ENCODE measurements at regions not wholly inside any gene's neighbourhood (a gene's known extent, or its start where the extent isn't known, plus 50 kb on each side); places are given as distances from the start of the nearest gene placed in this dataset.

GRCh38 chr11:134670247-134670782, 258.3 kb upstream of the B3GAT1 start:
- intact Hi-C loops (cut with micrococcal nuclease), result no loop called here
- no peaks in the 10 kb centered on the region for H3K4me1 ChIP-seq
- no peak for TF ChIP-seq CTCF (IDR thresholded peaks at IDR 0.05; ENCODE audit: borderline replicate concordance)
- peaks cover 65% of the 10 kb centered on the region for H3K27me3 ChIP-seq (ENCODE audit: low read depth)
- no peaks in the 10 kb centered on the region for H3K36me3 ChIP-seq
- no peak overlapping the region for H3K4me3 ChIP-seq
- no peak for DNase-seq
- peaks cover 16% of the 10 kb centered on the region for H3K9me3 ChIP-seq (replicated peaks)
- no peak overlapping the region for H3K27ac ChIP-seq (replicated peaks)

GRCh38 chr11:134669796-134670195, 257.8 kb upstream of the B3GAT1 start:
- Histone ChIP-seq H3K4me3 (no peak overlapping the region), H3K27me3 (ENCODE audit: low read depth) (peaks cover 65% of the 10 kb centered on the region), H3K27ac (replicated peaks) (no peak overlapping the region), H3K9me3 (replicated peaks) (peaks cover 16% of the 10 kb centered on the region), H3K36me3 (no peaks in the 10 kb centered on the region), H3K4me1 (no peaks in the 10 kb centered on the region)
- TF ChIP-seq CTCF (IDR thresholded peaks at IDR 0.05; ENCODE audit: borderline replicate concordance), result no peak
- DNase-seq, result no peak
- intact Hi-C loops (cut with micrococcal nuclease), result no loop called here

- H3K27ac ChIP-seq (replicated peaks), result no peak overlapping the region
- no peaks in the 10 kb centered on the region for H3K36me3 ChIP-seq
- H3K9me3 ChIP-seq (replicated peaks), result peaks cover 9% of the 10 kb centered on the region
- no peak overlapping the region for H3K4me3 ChIP-seq
- H3K4me1 ChIP-seq, result no peaks in the 10 kb centered on the region
- DNase-seq, result no peak
- no peak for TF ChIP-seq CTCF (IDR thresholded peaks at IDR 0.05; ENCODE audit: borderline replicate concordance)
- intact Hi-C loops (cut with micrococcal nuclease), result no loop called here
- peaks cover 65% of the 10 kb centered on the region for H3K27me3 ChIP-seq (ENCODE audit: low read depth)
These were observed 256.8 kb upstream of the B3GAT1 start for GRCh38 chr11:134668796-134669195.

GRCh38 chr11:134668076-134668475, 256.0 kb upstream of the B3GAT1 start:
- no peak for TF ChIP-seq CTCF (IDR thresholded peaks at IDR 0.05; ENCODE audit: borderline replicate concordance)
- Histone ChIP-seq H3K27me3 (ENCODE audit: low read depth) (peaks cover 65% of the 10 kb centered on the region), H3K27ac (replicated peaks) (no peak overlapping the region), H3K36me3 (no peaks in the 10 kb centered on the region), H3K4me1 (no peaks in the 10 kb centered on the region), H3K9me3 (replicated peaks) (peaks cover 1% of the 10 kb centered on the region), H3K4me3 (no peak overlapping the region)
- DNase-seq, result no peak
- intact Hi-C loops (cut with micrococcal nuclease), result no loop called here

GRCh38 chr11:134667505-134667904, 255.5 kb upstream of the B3GAT1 start:
- Histone ChIP-seq H3K27me3 (ENCODE audit: low read depth) (peaks cover 65% of the 10 kb centered on the region), H3K9me3 (replicated peaks) (no peaks in the 10 kb centered on the region), H3K4me1 (no peaks in the 10 kb centered on the region), H3K27ac (replicated peaks) (no peak overlapping the region), H3K4me3 (no peak overlapping the region), H3K36me3 (no peaks in the 10 kb centered on the region)
- intact Hi-C loops (cut with micrococcal nuclease), result no loop called here
- DNase-seq, result no peak
- no peak for TF ChIP-seq CTCF (IDR thresholded peaks at IDR 0.05; ENCODE audit: borderline replicate concordance)

- H3K27me3 ChIP-seq (ENCODE audit: low read depth), result peaks cover 62% of the 10 kb centered on the region
- H3K36me3 ChIP-seq, result no peaks in the 10 kb centered on the region
- H3K9me3 ChIP-seq (replicated peaks), result no peaks in the 10 kb centered on the region
- TF ChIP-seq CTCF (IDR thresholded peaks at IDR 0.05; ENCODE audit: borderline replicate concordance), result no peak
- intact Hi-C loops (cut with micrococcal nuclease), result no loop called here
- no peaks in the 10 kb centered on the region for H3K4me1 ChIP-seq
- H3K27ac ChIP-seq (replicated peaks), result no peak overlapping the region
- no peak for DNase-seq
- no peak overlapping the region for H3K4me3 ChIP-seq
These were observed 255.1 kb upstream of the B3GAT1 start for GRCh38 chr11:134667175-134667500.

All from left ventricle myocardium inferior (tissue), 1 donor.